Right renal cortex interstitium (tissue), 3 donors: ENCODE measurements at regions not wholly inside any gene's neighbourhood (a gene's known extent, or its start where the extent isn't known, plus 50 kb on each side); places are given as distances from the start of the nearest gene placed in this dataset.
"Not testable (repeated sequence)": the region's sequence is repeated elsewhere in the genome, so short reads cannot be mapped to it uniquely, and the experiment has no call there.

Source experiments
- DNase-seq, 3 donors: peaks; one replicate each; pipeline ENCODE4 v3.0.0-alpha.2; 2013; ENCODE audit warnings: low read depth in 3 of 3, low spot score in 2 of 3

DNA sequence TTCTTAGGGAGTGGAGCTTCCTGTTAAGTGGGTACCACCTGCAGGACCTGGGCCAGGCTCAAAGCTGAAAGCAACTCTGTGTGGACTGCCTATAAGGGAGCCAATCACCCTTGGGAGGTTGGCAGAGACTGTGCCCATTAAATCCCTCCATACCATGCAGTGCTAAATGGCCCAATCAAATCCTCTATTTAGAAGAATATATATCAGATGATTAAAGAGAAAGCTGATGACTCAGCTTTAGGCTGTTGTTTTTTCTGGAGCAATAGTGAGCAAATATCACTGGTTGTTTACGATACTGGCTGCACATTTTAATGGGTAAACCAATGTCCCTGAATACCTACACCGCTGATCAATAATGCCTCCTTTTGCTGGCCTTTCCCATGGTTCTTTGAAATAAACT, 101.3 kb downstream of the TMX1 start:
- DNase-seq = no peak

DNA sequence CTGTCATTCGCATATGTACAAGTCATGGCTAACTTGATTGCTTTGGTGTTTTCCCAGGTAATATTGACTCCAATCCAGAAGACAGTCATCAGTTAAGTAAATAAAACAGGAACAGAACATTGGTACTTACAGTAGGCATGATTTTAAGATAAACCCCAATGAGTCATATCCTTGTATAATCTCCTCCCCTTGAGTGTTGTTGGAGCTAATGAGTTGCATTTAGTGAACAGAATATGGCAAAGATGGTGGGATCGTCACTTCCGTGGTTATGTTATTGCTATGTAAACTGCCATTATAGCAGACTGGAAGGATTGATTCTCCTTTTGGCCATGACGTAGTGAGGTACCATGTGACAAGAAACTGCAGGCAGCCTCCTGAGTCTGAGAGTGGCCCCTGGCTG, 102.2 kb downstream of the TMX1 start:
- no peak for DNase-seq

DNA sequence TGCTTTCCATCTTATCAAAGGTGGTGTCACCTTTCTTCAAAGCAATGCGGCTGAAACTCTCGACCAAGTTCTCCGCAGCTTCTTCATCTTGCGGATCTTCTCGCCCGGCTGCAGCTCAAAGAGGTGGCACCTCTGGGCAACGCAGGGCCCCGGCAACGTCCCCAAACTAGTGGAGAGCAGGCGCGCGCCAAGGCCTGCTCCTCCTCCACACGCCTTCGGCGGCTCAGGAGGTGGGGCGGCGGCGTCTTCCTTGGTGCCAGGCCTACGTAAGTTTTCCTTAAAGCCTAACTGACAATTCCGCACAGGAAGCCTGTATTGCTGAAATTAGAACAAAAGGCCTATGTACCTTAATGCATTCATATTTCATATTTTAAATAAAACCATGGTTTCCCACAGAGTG, 112.0 kb downstream of the TMX1 start:
- DNase-seq = no peak

DNA sequence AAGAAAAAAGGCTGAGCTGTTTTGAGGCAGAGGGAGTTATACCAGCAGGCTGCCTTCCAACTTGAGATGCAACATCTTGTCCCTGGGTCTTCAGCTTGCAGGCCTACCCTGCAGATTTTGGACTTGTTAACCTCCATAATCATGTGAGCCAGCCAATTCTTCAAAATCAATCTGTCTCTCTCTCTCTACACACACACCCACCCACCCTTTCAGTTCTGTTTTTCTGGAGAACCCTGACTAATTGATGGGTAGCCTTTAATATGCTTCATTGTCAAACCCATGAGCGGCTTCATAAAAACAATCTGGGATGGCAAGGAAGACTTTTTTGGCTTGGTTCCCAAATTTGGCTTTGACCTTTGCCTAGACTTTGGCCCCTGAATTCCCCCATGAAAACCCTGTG, 113.9 kb downstream of the TMX1 start:
- DNase-seq = no peak

DNA sequence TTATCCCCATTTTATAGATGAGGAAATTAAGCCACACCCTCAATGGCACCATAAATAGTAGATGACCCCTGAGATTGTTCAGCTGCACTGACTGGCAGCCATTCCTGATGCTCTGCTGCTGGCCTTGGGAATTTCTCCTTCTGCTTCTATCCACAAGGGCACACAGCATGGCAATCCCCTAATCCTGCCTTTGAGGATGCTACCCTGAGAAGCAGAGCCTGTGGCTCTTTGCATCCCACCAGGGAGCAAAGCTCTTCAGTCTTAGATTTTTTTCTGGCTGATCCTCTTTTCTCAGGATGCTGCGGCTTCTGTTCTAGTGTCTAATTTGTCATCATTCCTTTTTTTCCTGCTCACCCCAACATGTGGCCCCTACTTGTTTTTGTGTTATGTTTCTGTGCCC, 114.8 kb downstream of the TMX1 start:
- DNase-seq = no peak

DNA sequence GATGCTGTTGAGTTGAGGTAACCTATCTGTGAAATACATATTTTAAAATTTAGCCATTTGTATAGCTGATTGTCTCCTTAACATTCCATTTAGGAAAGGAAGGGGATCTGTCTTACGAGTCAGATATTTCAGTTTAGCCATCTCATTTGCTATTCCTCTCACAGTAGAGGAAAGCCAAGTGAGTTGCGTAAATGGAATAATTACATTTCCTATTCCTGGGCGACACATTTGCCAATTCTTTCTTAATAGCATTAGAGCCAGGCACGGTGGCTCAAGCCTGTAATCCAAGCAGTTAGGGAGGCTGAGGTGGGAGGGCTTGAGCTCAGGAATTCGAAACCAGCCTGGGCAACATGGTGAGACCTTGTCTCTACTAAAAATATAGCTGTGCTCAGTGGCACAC, 116.3 kb downstream of the TMX1 start:
- DNase-seq = no peak

DNA sequence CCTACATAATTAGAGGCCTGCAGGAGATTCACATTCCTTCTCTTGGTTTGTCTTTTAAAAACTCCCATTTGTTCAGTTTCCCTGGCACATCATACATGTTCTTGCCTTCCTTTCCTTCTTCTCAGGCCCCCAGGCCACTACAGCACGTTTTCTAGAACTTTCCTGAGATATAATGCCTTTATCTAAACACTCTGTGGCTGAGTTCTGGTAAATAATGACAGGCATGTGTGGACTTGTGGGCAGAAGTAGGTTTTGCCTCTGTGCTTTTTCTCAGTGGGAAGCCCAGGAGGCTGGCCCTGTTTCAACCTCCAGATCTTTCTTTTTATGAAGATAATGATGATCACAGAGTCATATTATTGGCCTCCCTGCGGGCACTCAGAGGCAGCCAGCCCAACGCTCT, 117.2 kb downstream of the TMX1 start:
- DNase-seq = no peak

DNA sequence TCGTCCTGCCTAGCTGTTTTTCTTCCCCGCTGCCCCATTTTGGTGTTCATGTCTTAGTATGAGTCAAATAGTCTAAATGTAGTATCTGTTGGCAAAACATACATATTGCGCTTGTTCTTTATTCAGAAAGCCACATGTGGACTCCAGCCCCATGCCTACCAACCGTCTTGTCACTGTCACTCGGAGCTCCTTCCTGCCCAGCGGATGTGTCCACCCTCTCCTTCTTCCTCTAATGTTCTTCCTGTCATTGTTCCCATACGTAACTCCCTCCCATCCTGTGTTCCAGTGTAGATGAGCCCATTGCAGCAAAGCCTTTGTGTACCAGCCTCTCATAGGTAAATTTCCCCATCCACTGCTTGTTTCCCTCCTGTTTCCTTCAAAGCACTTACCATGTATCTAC, 120.5 kb downstream of the TMX1 start:
- DNase-seq = no peak

DNA sequence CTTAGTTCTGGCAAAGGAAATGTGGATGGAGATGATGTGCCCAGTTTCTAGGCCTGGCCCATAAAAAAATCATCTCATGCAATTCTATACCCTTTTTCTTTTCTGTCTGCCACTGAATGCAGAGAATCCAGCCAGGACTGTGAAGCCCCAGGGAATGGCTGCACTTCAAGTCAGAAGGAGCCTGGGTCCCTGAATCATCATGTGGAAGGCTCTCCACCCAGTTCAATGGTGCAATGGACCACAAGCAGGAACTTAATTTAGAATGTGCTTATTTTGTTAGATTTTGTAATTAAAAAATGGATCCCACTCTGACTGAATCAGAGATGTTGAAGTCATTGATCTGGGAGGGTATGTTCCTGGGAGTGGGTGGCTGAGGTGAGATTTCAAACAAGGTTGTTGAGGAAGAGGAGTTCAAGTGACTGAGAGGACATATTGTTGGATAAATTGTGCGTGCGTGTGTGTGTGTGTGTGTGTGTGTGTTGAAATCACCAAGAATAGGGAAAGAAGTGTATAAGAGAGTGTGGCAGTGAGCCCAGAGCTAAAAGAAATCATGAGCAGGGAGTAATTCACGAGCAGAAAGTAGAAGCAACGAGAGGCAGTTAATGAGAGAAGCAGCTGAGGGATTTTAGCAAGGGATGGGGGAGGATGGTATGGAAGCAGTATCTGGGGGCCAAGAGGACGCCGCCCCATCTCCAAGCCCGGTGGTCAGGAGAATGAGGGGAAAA, 125.4 kb downstream of the TMX1 start:
- no peak for DNase-seq

DNA sequence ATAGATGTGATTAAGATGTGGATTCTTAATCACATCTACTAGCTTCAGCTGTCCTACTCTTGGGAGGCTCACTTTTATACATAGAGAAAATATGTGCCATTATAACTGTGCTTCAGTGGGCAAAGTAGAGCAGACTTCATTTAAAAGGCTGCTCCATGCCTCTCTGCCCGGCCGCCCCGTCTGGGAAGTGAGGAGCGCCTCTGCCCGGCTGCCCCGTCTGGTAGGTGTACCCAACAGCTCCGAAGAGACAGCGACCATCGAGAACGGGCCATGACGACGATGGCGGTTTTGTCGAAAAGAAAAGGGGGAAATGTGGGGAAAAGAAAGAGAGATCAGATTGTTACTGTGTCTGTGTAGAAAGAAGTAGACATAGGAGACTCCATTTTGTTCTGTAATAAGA, 126.4 kb downstream of the TMX1 start:
- DNase-seq = not testable (repeated sequence)

DNA sequence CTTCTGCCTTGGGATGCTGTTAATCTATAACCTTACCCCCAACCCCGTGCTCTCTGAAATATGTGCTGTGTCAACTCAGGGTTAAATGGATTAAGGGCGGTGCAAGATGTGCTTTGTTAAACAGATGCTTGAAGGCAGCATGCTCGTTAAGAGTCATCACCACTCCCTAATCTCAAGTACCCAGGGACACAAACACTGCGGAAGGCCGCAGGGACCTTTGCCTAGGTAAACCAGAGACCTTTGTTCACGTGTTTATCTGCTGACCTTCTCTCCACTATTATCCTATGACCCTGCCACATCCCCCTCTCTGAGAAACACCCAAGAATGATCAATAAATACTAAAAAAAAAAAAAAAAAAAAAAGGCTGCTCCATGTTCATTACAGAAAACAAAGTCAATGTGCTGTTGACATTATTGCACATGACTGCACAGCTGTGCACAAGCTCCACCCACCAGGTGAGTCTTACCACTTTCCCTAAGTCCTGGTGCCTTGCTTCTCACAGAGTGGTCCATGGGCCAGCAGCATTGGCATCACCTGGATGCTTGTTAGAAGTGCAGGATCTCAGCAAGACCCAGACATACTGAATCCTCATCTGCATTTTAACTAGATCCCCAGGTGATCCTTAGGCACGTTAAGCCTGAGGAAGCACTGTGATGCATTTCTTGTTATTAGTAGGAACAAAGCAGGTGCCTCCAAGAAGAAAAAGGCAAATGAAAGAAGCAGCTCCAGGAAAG, 127.0 kb downstream of the TMX1 start:
- not testable (repeated sequence) for DNase-seq

DNA sequence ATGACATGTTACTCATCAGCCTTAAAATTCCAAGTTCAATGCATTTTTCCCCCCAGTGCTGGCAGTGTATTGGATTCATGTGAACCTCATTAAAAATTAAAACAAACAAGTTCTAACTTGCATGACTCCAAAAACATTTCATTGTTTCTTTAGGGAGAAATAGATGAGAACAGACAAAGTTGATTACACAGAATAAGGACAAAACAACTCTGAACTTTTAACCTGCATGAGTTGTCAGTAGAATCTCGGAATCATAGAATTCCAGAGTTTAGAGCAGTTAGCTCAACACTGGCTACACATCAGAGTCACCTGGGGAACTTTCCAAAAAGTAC, 127.5 kb downstream of the TMX1 start:
- DNase-seq = no peak

DNA sequence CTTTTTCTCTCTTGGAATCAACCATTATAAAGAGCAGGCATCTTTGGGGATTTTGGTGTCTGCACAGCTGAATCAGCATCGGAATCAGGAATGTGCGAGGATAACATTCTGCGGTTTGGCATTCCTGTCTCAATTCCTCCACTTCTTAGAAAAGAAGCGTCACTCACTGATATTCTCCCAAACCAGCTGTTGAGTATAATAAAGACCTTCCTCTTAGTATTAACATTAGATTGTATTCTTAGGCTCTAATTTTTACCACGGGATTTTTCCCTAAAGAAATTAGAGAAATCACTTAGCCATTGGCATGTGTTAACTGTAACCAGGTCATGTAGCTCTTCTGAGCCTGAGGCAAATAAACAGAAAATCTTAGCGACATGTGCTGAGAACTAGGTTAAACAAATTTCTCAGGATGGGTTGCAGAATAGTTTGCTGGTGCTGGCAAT, 128.7 kb downstream of the TMX1 start:
- no peak for DNase-seq

DNA sequence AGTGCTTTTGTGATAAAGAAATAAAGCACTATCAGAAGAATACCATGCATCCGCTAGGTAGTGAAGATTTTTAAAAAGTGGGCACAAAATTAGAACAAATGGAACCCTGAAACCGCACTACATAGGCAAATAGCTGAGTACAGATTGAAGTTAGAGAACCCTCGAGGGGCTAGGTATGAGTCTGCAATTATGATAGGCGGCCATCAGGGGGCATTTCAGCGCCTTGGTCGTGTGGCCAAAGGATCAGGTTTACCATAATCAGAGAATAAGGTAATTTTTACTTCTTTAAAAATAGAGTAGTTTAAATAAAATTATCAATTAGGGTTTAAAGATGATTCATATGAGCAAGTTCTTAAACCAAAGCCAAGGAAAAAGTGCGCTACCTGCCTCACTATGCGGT, 129.8 kb downstream of the TMX1 start:
- DNase-seq = no peak

DNA sequence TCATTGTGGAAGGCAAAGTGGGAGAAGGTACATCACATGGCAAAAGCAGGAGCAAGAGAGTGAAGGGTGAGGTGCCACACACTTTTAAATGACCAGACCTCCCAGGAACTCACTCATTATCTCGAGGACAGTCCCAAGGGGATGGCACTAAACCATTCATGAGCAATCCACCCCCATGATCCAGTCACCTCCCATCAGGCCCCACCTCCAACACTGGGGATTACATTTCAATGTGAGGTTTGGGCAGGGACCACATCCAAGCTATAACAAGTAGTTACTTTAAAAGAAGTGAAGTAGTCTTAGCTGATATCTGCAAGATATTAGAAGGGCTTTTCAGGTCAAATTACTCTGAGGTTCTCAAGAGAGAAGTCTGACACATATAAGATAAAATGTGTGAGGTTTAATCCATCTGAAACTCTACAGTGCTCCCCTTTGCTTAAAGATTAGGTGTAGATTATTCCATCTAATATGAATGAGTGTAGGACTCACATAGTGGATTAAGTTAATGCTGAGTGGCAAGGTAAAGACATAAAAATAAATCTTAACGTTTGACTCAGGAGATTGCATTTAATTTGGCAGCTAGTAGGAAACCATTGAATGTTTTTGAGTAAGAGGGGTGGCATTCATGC, 130.8 kb downstream of the TMX1 start:
- no peak for DNase-seq

DNA sequence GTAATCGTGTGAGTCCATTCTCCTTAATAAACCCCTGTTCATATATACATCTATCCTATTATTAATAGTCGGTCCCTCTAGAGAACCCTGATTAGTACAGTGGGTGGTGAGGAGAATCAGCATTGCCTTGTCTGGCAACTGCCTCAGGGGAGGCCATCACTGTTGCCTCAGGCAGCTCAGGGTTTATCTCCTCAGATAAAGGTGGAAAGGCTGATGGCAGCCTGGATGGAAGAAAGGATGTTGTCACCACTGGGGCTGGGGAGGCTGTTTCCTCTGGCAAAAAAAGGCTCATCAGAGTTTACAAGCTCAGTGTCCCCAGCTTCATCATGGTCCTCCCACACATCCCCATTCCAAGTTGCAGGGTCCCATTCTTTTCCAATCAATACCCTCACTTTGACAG, 137.1 kb downstream of the TMX1 start:
- DNase-seq = not testable (repeated sequence)

DNA sequence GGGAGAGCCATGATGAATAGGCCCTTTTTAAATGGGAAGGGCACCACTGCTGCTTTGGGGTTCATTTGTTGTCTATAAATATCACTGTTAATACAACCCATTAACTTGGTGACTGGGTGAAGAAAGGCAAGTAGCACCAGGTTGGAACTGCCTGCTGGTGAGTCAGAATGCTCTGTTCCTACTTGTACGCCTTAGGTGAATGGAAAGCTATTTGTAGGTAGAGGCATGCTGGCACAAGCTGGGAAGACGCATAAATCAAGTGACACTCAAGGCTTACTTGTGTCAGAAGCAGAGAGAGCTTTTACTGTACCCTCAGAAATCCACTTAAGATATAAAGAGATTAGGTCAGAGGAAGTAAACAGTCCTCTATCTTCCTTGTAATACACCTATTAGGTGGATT, 142.5 kb downstream of the TMX1 start:
- DNase-seq = no peak

DNA sequence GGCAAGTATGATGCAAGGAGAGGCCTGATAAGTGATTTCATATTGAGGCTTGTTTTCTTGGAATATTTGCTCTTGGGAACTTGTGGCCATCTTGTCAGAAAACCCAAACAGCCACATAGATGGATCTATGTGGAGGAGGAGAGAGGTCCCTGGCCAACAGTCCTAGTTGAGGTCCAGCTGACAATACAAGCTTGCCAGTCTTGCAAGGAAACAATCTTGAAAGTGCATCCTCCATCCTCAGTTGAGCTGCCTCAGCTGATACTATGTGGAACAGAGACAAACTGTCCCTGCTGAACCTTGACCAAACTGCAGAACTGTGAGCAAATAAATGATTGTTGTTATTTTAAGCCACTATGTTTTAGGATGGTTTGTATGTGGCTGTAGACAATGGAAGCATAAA, 146.4 kb downstream of the TMX1 start:
- no peak for DNase-seq

DNA sequence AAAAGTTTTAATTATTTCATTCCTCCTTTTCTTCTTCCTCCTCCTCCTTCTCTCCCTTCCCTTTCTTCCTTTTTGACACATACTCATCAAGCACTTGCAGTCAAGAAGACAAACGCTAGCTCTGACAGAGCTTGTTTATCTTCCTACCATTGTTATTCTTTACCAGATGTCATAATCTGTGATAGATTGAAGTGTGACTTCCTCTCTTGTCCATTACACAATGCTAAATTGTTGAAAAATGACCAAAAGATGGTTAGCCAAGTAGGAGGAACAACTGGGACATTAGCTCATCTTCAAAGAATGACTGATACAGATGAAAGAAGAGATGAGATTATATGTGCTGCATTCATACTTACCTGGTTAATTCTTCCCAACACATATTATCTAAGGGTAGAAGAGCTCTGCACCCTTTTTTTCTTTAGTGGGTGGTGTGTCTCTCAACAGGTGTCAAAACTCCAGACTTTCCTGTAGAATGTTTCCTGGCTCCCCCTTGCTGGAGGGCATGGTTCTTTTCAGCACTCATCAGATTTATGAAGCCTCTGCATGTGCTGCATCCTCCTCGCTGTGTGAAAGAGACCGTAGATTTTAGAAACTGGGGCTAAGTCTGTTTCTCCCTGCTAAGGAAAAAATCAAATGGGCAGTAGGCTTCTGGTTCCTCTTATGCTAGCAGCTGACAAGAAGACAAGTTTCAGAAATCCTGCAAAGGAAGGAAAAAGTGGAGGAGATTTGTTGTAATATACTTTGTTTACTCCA, 147.1 kb downstream of the TMX1 start:
- DNase-seq = no peak

DNA sequence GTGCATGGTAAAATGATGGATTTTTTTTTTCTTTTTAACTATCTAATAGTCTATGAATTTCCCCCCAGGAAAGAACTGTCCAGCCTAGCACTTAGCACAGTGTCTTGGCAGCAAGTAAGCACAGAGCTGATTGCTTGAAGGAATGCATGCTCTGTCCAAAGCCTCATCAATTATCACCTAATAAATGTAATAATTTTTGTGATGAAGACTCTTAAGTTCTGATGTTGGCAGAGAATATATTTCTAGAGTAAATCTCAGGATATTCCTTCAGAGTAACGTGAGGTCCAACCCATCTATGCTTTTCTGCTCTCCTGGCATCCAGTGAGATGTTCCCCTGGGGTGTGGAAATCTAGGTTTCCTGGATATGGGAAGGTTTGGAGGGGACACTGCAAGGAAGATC, 152.4 kb downstream of the TMX1 start:
- DNase-seq = no peak

DNA sequence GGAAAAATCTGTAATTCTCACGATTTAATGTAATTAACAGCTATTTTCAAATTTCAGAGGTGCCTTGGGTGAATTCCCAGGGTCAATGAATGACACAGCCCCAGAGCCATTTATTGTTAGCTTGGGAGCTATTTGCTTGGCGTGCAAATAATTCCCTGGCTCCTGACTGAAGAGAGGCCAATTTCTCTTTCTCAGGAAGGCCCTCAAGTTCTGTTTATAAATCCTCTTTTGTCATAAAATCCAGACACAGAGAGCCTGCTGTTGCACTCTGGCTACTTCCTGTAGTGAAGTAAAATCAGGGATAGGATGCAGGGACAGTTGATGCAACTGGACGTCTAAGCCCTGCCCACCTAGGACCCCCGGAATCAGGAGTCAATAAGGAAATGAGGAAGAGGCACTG, 154.3 kb downstream of the TMX1 start:
- no peak for DNase-seq
